GM19452 (cell line): ENCODE measurements at regions not wholly inside any gene's neighbourhood (a gene's known extent, or its start where the extent isn't known, plus 50 kb on each side); places are given as distances from the start of the nearest gene placed in this dataset.

Source experiments
- ATAC-seq: cut with Tn5 transposase; IDR thresholded peaks from one replicate; pipeline ENCODE4 v1.9.1; 2021; ENCODE audit not compliant: unreplicated experiment

- no peak for ATAC-seq
Observed at GRCh38 chr1:218670875-218671274, 325.7 kb downstream of the TGFB2 start.

GRCh38 chr1:218671573-218671972 is 326.4 kb downstream of the TGFB2 start:
- ATAC-seq: no peak

- ATAC-seq: no peak
Observed at GRCh38 chr1:218673170-218673569, 328.0 kb downstream of the TGFB2 start.

GRCh38 chr1:218674280-218674773 is 329.2 kb downstream of the TGFB2 start:
- ATAC-seq: no peak

- no peak for ATAC-seq
Observed at GRCh38 chr1:218677026-218677425, 331.9 kb downstream of the TGFB2 start.

- ATAC-seq: no peak
Observed at GRCh38 chr1:218679391-218679790, 334.3 kb downstream of the TGFB2 start.

- ATAC-seq: no peak
Observed at GRCh38 chr1:218679988-218680748, 335.0 kb downstream of the TGFB2 start.

- ATAC-seq: no peak
Observed at GRCh38 chr1:218683242-218683641, 338.1 kb downstream of the TGFB2 start.

GRCh38 chr1:218686258-218686657 is 341.1 kb downstream of the TGFB2 start:
- ATAC-seq: no peak

- no peak for ATAC-seq
Observed at GRCh38 chr1:218686761-218687160, 341.6 kb downstream of the TGFB2 start.

GRCh38 chr1:218692808-218693207 is 347.7 kb downstream of the TGFB2 start:
- no peak for ATAC-seq

GRCh38 chr1:218693599-218693998 is 348.5 kb downstream of the TGFB2 start:
- ATAC-seq: no peak

GRCh38 chr1:218694085-218694484 is 348.9 kb downstream of the TGFB2 start:
- ATAC-seq: no peak

- ATAC-seq: no peak
Observed at GRCh38 chr1:218694636-218695035, 349.5 kb downstream of the TGFB2 start.

- no peak for ATAC-seq
Observed at GRCh38 chr1:218695525-218695924, 350.4 kb downstream of the TGFB2 start.

- ATAC-seq: no peak
Observed at GRCh38 chr1:218698141-218698540, 353.0 kb downstream of the TGFB2 start.

GRCh38 chr1:218699421-218699820 is 354.3 kb downstream of the TGFB2 start:
- no peak for ATAC-seq

GRCh38 chr1:218699865-218700264 is 354.7 kb downstream of the TGFB2 start:
- no peak for ATAC-seq

GRCh38 chr1:218700666-218701065 is 355.5 kb downstream of the TGFB2 start:
- no peak for ATAC-seq

- no peak for ATAC-seq
Observed at GRCh38 chr1:218701131-218701530, 356.0 kb downstream of the TGFB2 start.

GRCh38 chr1:218702775-218703174 is 357.6 kb downstream of the TGFB2 start:
- ATAC-seq: no peak

GRCh38 chr1:218703836-218704235 is 358.7 kb downstream of the TGFB2 start:
- ATAC-seq: no peak

GRCh38 chr1:218705391-218705790 is 360.3 kb downstream of the TGFB2 start:
- no peak for ATAC-seq
